ENCODE measurements at regions not wholly inside any gene's neighbourhood (a gene's known extent, or its start where the extent isn't known, plus 50 kb on each side); places are given as distances from the start of the nearest gene placed in this dataset.
"Not testable (repeated sequence)": the region's sequence is repeated elsewhere in the genome, so short reads cannot be mapped to it uniquely, and the experiment has no call there.

GRCh38 chr7:131042269-131043160 is 285.2 kb upstream of the MKLN1 start:
- DNase-seq (ENCODE audit: low read depth), result no peak

GRCh38 chr7:131045526-131045925 is 282.1 kb upstream of the MKLN1 start:
- no peak for DNase-seq (ENCODE audit: low read depth)

DNA sequence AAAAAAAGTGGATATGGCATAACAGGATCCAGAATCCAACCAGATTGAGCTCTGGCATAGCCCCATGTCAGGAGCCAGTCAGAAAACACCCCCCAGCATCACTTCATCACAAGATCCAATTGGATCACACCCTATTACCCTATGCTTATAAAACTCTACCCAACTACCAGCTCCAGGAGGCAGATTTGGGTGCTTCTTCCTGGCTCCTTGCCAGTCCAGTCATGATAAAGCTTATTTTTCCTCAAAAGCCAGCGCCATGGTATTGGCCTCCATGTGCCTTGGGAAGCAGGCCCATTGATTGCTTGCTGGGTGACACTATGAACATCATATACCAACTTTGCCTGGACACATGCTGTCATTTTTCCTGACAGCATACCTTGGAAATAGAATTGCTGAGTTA is 281.4 kb upstream of the MKLN1 start:
- DNase-seq (ENCODE audit: low read depth), result no peak

DNA sequence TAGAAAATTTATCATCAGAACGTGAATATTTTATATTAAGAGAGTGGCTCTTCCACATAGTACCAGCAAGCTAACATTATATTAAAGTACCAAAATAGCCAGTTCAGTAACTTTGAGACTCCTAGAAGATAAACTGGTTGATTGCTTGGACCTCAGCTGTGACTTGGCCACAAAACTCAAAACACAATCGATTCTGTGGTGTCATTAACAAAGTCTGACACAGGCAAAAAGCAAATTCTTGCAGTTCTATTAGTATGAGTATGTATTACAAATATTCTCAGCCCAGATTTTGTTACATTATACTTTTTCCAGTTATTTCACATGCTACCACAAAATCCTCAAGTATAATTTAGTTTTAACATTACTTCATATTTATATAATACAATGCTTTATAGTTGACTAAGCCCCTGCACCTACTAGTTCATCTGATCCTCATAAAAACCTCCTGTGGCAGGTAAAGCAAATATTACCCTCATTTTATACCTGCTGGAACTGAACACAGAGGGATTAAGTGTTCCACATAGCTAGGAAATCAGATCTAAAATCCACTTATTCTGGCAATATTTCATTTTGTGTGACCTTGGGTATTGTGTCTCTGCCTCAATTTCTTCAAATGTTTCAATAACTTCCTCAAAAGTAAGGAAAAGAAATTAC is 279.9 kb upstream of the MKLN1 start:
- no peak for DNase-seq (ENCODE audit: low read depth)

GRCh38 chr7:131051304-131051703 is 276.4 kb upstream of the MKLN1 start:
- DNase-seq (ENCODE audit: low read depth), result no peak

- no peak for DNase-seq (ENCODE audit: low read depth)
These were observed 275.3 kb upstream of the MKLN1 start for GRCh38 chr7:131052285-131052904.

DNA sequence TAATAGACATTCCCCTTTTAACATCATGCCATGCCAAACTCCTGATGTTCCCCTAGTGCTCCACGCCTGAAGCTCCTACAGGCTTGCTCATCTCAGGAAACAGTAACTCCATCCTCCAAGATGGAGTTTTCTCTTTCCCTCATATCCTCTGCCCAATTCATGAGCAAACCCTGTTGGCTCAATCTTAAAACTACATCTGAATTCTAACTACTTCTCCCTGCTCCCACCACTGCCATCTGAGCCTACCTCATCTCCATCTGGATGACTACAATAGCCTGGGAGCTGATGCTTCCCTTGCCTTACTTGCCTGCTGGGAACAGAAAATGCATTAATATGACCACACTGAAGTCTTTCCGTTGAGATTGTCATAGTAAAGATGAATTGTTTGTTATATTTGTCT is 271.7 kb upstream of the MKLN1 start:
- no peak for DNase-seq (ENCODE audit: low read depth)

DNA sequence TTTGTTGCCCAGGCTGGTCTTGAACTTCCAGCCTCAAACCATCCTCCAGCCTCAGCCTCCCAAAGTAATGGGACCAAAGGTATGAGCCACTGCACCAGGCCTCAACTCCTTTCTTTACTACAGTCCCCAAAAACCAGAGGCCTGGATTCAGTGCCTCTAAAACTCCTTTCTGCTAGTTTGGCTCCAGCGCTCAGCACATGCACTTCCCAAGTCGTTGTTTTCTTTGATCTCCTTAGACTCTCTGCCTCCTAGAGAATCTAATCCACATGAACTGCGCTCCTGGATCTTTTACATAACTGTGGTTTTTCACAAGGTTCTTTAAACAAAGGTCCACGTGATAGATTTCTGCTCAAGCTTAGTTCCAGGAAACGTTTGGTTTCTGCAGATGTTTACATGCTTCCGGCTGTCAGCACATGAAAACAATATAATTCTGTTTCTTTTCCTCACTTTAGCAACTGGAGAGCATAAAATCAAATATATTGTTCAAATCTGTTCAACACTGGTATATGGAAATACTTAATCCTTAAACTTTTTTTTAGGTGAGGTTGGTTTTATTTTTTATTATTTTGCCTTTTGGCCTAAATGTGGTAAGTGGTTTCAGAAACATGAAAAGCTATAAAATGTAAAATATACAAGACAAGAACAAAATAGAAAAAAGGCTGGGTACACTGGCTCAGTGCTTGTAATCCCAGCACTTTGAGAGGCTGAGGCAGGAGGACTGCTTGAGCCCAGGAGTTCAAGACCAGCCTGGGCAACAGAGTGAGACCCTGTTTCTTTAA is 270.5 kb upstream of the MKLN1 start:
- peak; percentile 53 for DNase-seq (ENCODE audit: low read depth)

- no peak for DNase-seq (ENCODE audit: low read depth)
These were observed 269.9 kb upstream of the MKLN1 start for GRCh38 chr7:131057794-131058070.

- not testable (repeated sequence) for DNase-seq (ENCODE audit: low read depth)
These were observed 269.0 kb upstream of the MKLN1 start for GRCh38 chr7:131058561-131059288.

- not testable (repeated sequence) for DNase-seq (ENCODE audit: low read depth)
These were observed 268.3 kb upstream of the MKLN1 start for GRCh38 chr7:131059401-131059800.

DNA sequence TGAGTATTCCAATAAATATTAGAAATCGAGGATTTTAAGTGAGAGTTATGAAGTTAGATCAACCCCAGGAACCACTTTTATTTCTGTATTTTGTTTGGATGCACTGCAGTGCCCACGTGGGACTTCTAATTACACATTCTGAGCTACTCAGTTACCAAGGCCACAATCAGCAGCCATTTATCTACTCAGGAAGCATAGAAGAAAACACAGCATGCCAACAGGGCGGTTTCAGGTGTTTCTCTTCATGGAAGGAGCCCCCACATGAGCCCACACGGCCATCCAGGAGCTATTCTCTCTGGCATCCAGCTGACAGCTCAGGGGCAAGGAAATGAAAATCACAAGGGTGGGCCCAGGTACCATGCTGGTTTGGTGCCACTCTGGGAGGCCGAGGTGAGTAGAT is 266.5 kb upstream of the MKLN1 start:
- DNase-seq (ENCODE audit: low read depth), result no peak

DNA sequence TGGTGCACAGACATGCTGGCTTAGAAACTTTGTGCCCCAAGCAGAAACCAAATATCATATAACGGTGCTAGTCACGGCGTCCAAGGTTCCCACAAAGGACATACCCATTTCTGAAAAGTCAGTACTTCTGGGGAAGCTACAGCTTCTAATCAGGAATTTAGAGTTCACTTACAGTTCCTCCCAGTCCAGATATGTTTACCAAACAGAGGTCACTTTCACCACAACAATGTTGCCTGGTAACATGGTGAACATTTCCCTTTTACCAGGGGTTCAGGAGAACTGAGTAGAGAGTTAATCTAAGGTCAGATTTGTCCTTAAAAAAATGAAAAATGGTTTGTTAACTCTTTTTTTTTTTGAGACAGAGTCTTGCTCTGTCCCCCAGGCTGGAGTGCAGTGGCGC is 265.9 kb upstream of the MKLN1 start:
- DNase-seq (ENCODE audit: low read depth), result peak; percentile 61

DNA sequence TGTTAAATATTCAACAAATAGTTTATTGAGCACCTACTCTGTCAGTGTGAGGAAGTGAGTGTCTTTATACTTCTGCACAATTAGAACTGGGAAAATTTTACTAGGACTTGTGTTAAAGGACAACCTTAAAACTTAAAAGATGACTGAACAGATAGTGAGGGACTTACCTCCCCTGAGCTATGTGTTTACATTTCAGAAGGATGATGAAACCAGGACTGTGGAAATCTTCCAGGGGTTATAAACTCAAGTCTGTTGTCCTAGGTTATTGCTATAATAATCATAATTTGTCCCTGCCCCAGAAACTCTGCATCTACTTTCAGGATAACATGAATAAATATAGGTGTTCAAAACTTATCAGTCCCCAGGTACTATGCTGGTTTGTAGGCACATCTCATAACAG is 261.0 kb upstream of the MKLN1 start:
- DNase-seq (ENCODE audit: low read depth), result peak; percentile 83

DNA sequence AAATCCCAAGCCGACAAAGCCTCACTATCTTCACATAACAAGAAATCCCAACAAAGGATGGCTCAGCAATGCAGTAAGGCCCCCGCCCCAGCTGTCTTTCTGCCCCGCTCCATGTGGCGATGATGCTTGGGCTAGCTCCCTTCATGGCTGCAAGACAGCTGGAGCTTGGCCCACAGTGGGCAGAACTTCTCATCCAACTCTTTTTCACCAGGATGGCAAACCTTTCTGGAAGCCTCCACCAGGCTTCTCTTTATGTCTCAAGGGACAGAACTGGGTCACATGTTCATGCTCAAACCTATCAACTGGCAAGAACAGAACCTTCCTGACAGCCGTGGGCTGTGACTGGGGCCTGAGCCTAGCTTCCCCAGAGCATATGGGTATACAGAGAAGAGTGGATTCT is 260.5 kb upstream of the MKLN1 start:
- DNase-seq (ENCODE audit: low read depth), result peak; percentile 34

GRCh38 chr7:131068604-131069021 is 259.1 kb upstream of the MKLN1 start:
- peak; percentile 44 for DNase-seq (ENCODE audit: low read depth)

DNA sequence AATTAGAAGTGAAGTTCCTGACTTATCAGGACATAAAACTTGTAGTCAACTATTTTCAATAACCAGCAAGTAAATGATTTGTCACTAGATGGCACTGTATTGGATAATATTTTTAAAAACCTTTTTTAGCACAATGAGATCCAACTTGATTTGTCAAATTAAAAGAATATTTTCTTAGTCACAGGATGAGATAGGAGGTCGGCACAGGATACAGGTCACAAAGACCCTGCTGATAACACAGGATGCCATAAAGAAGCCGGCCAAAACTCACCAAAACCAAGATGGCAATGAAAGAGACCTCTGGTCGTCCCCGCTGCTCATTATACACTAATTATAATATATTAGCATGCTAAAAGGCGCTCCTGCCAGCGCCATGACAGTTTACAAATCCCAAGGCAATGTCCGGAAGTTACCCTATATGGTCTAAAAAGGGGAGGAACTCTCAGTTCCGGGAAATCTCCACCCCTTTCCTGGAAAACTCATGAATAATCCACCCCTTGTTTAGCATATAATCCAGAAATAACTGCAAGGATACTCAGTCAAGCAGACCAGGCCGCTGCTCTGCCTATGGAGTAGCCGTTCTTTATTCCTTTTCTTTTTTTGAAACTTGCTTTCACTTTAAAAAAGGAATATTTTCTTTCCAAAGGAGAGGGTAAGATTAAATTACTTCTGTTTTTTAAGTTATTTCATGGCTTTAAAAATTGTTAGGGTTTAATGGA is 255.7 kb upstream of the MKLN1 start:
- DNase-seq (ENCODE audit: low read depth), result peak; percentile 97

DNA sequence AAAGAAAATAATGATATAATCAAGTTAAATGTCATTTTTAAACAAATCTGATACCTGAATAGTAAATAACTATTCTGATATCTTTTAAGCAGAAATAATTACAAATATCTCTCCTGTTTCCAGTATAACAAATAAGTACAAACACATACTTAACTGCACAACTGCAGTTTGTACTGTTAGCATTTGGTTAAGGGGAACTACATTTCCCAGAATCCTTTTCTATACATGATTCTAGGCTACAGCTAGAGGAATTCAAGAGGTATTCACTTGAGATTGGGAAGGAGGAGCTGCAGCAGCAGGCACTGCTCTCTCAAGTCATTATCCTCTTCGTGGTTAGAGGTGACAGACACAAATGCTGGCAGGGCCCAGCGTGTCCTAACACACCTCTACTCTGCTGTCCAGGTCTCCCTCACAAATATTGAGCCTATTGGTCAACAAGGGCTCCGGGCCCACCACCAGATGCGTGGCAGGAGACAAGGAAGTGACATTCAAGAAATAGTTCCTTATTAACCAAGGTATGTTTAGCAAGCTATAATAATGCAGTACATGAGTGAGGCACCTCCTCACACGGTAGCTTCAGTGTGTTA is 255.1 kb upstream of the MKLN1 start:
- peak; percentile 81 for DNase-seq (ENCODE audit: low read depth)

- no peak for DNase-seq (ENCODE audit: low read depth)
These were observed 253.6 kb upstream of the MKLN1 start for GRCh38 chr7:131074043-131074442.

- DNase-seq (ENCODE audit: low read depth), result no peak
These were observed 253.1 kb upstream of the MKLN1 start for GRCh38 chr7:131074585-131074984.

GRCh38 chr7:131075406-131075805 is 252.3 kb upstream of the MKLN1 start:
- no peak for DNase-seq (ENCODE audit: low read depth)

Data from M059J (cell line).